Memory B cell (primary cell): ENCODE measurements at regions not wholly inside any gene's neighbourhood (a gene's known extent, or its start where the extent isn't known, plus 50 kb on each side); places are given as distances from the start of the nearest gene placed in this dataset.

Source experiments
- ATAC-seq: fragments of 150-1000 bp; cut with Tn5 transposase; 2 replicates; pipeline ENCODE4 v1.10.0; 2021; ENCODE audit warnings: low read depth, mild to moderate bottlenecking, moderate library complexity
- DNase-seq, 2 donors: peaks; one replicate each; pipeline ENCODE4 v3.0.0; 2022; ENCODE audit warnings: low spot score in 2 of 2
- H3K27ac Mint-ChIP-seq: one replicate; pipeline ENCODE4 v1.8.0; 2022; ENCODE audit warnings: mild to moderate bottlenecking, moderate library complexity, mixed read lengths
- H3K27me3 Mint-ChIP-seq: one replicate; pipeline ENCODE4 v1.8.0; 2022; ENCODE audit warnings: mixed read lengths
- H3K36me3 Mint-ChIP-seq: one replicate; pipeline ENCODE4 v1.8.0; 2022; ENCODE audit warnings: mild to moderate bottlenecking, mixed read lengths
- H3K4me1 Mint-ChIP-seq: one replicate; pipeline ENCODE4 v1.8.0; 2022; ENCODE audit warnings: mixed read lengths
- H3K4me3 Mint-ChIP-seq: one replicate; pipeline ENCODE4 v1.8.0; 2022; ENCODE audit warnings: mild to moderate bottlenecking, moderate library complexity, mixed read lengths
- H3K9me3 Mint-ChIP-seq: one replicate; pipeline ENCODE4 v1.8.0; 2022; ENCODE audit warnings: mixed read lengths

DNA sequence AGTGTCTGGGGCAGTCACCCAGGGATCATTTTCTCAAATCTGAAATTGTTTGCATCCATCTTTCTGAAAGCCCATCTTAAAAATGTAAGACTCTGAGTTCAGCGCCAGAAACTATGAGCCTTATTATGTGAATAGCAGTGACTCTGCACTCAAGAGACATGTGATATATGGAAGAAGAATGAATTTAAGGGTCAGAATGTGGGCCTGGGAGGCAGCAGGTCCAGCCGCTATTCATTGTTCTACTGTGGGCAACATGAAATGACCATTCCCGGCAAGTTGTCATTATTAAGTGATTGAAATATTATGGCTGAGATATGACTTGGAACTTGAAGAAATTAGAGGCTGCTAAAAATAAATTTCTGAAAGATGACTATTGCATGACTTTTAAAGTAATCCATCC is 228.6 kb upstream of the ARRDC4 start:
- H3K4me3 Mint-ChIP-seq: no peak overlapping the region
- no peak for ATAC-seq
- H3K27me3 Mint-ChIP-seq: no peaks in the 10 kb centered on the region
- H3K27ac Mint-ChIP-seq: no peak overlapping the region
- DNase-seq: no peak
- peaks cover 2% of the 10 kb centered on the region for H3K9me3 Mint-ChIP-seq
- no peaks in the 10 kb centered on the region for H3K36me3 Mint-ChIP-seq
- H3K4me1 Mint-ChIP-seq: no peaks in the 10 kb centered on the region

DNA sequence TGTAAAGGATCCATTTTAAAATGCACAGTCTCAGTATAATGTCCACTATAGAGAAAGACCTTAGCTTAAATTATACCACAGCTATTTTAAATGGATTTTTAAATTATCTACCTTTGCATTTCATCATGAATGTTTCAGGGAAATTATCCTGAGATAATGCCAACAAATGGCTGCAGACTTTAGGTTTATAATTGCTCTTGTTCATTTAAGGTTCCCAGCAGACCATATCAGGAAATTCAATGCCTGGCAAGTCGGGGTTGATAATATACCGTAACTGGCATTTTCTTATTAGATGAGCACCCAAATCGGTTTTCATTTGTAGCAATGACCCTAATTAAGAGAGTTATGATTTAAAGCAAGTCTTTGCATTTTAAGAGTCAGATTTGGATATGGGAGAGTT is 227.1 kb upstream of the ARRDC4 start:
- H3K27ac Mint-ChIP-seq: no peak overlapping the region
- ATAC-seq: no peak
- H3K27me3 Mint-ChIP-seq: no peaks in the 10 kb centered on the region

DNA sequence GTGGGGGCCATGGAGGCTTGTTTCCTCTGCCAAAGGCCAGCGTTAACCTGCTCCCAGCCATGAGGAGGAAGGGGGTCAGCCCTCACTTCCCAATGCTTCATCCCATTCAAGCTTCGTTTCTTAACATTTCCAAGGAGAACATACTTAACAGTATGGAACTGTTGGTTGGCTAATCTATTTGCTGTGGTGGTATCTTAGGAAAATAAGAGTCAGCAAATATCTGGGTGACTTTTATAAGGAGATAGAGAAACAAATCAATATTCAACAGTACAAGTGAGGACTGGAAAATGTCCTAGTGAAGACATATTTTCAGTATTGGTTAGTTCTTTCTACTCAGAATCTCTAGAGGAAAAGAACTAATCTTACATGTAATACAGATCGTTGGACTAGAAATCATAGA is 223.8 kb upstream of the ARRDC4 start:
- H3K36me3 Mint-ChIP-seq: no peaks in the 10 kb centered on the region
- H3K27ac Mint-ChIP-seq: no peak overlapping the region
- H3K9me3 Mint-ChIP-seq: no peaks in the 10 kb centered on the region
- no peak overlapping the region for H3K4me3 Mint-ChIP-seq
- H3K27me3 Mint-ChIP-seq: no peaks in the 10 kb centered on the region
- ATAC-seq (no peak), DNase-seq (no peak)
- no peaks in the 10 kb centered on the region for H3K4me1 Mint-ChIP-seq

More for the DNA sequence above, 227.1 kb upstream of the ARRDC4 start:
- Mint-ChIP-seq H3K4me3 (no peak overlapping the region), H3K4me1 (no peaks in the 10 kb centered on the region), H3K36me3 (no peaks in the 10 kb centered on the region), H3K9me3 (no peaks in the 10 kb centered on the region)
- DNase-seq: no peak

DNA sequence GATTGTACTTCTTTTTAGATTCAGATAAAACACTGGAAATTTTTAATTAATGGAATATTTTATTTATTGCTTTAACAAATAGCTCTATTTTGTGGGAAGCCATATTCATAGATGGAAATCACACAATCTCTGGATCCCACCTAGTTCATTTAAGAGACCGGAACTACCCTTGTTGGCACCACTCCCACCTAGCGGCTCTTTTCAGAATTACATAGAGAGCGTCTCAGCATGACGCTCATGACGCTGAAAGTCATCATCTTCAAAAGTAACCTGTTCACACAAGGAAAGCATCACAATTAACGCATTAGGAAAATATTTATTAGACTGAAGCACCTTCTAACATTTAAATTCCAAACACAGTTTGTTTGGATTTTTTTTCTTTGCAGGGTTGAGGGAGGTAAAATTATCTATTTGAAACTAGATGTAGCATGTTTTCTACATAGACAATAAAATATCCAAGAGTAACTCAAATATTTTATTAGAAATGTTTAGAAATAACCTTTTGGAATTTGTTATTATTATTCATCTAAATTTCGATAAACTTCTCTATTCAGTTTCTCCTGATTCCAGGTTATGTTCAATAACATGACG is 214.9 kb upstream of the ARRDC4 start:
- no peak for ATAC-seq
- Mint-ChIP-seq H3K36me3 (no peaks in the 10 kb centered on the region), H3K4me3 (no peak overlapping the region), H3K9me3 (no peaks in the 10 kb centered on the region), H3K27me3 (no peaks in the 10 kb centered on the region), H3K27ac (no peak overlapping the region), H3K4me1 (no peaks in the 10 kb centered on the region)
- no peak for DNase-seq

DNA sequence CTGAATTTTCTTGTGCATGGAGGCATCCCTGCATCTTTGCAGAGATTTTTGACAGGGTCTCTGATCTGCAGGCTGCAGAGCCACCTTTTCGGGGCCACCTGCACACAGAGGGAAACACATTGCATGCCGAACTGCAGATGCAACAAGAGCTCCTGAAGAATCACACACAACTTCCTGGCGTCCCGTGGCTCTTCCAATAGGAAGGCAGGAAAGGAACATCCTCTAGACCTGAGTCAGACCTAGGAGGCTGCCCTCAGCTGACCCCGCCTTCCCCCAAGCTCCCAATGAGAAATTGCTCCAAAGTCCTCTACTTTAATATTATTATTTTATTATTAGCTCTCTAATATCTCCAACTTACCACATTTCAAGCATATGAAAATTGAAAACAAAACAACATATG is 213.2 kb upstream of the ARRDC4 start:
- Mint-ChIP-seq H3K27me3 (no peaks in the 10 kb centered on the region), H3K36me3 (no peaks in the 10 kb centered on the region), H3K4me1 (no peaks in the 10 kb centered on the region), H3K27ac (no peak overlapping the region), H3K4me3 (no peak overlapping the region), H3K9me3 (no peaks in the 10 kb centered on the region)
- DNase-seq: no peak
- no peak for ATAC-seq

DNA sequence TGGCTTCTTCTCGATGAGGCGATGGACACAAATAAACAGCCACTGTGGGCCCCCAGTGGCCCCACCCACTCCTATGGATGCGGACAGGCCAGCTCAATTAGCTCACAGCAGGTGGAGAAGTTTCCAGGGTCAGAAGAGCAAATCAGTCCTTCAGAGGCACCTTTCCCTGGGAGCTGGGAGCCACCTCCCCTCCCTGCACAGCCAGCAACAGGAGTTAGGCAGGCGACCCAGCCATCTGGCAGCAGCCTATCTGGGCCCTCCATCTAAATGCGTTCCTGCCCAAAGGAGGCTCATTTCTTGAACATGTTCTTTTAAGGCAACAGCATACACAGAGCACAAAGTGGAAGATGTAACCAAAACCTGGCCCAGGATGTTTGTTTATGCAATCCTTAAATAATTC is 211.9 kb upstream of the ARRDC4 start:
- no peaks in the 10 kb centered on the region for H3K4me1 Mint-ChIP-seq
- DNase-seq (no peak), ATAC-seq (no peak)
- H3K9me3 Mint-ChIP-seq: no peaks in the 10 kb centered on the region
- H3K27me3 Mint-ChIP-seq: no peaks in the 10 kb centered on the region
- no peaks in the 10 kb centered on the region for H3K36me3 Mint-ChIP-seq
- no peak overlapping the region for H3K27ac Mint-ChIP-seq
- H3K4me3 Mint-ChIP-seq: no peak overlapping the region

DNA sequence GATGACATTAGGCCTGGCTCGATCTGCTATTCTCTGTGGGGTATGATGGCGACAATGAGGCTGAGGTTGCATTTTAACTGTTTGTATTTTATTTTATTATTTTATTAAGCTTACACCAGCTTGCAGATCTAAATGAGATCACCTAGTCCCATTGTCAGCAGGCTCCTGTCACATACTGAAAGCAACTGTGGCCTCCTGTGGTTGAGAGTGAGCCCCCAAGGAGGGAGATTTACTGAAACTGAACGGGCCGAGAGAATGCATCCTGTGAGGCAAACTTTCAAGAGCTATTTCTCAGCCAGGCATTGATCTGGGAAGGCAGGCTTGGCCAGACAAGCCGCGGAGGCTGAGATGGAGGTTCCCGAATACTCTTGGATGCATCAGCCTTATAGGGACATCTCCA is 210.4 kb upstream of the ARRDC4 start:
- no peak for DNase-seq
- no peaks in the 10 kb centered on the region for H3K36me3 Mint-ChIP-seq
- no peak overlapping the region for H3K27ac Mint-ChIP-seq
- H3K27me3 Mint-ChIP-seq: no peaks in the 10 kb centered on the region
- H3K4me1 Mint-ChIP-seq: no peaks in the 10 kb centered on the region
- ATAC-seq: no peak
- H3K9me3 Mint-ChIP-seq: no peaks in the 10 kb centered on the region
- no peak overlapping the region for H3K4me3 Mint-ChIP-seq

DNA sequence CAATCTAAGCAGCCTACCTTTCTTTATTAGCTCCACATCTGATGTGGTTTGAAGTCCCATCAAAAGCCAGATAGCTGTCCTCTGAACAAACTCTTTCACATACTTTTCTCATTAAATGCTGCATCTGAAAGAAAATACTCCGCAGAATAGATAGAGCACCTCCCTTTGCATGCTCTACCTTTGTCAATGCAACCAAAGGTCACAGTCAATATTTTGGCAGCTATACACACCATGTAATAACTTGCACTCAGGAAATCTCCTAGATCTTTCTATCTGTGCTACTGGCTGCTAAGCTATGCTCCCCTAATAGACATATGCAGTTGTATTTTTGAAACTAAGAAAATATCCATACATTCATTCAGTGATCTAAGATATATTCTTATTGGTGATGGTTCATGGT is 204.8 kb upstream of the ARRDC4 start:
- no peak for DNase-seq
- H3K27me3 Mint-ChIP-seq: no peaks in the 10 kb centered on the region
- no peaks in the 10 kb centered on the region for H3K9me3 Mint-ChIP-seq
- ATAC-seq: no peak
- H3K36me3 Mint-ChIP-seq: no peaks in the 10 kb centered on the region
- H3K27ac Mint-ChIP-seq: no peak overlapping the region
- no peaks in the 10 kb centered on the region for H3K4me1 Mint-ChIP-seq
- no peak overlapping the region for H3K4me3 Mint-ChIP-seq

DNA sequence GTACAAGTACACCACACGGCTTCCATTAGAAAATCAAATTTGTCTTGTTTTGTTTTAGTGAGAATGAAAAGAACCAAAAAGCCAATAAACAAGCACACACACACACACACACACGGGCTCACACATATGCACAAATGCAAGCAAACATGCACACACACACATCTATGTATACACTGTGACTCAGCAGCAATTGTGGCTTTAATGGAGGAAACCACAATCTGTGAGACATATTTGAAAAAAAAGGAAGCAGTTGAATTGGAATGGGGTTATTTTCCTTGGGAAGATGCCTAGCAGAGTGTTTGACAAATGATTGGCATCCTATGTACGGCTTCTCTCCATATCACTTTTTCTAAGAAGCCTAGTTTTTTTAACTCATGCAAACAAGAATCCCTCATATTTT is 201.1 kb upstream of the ARRDC4 start:
- no peak for DNase-seq
- no peaks in the 10 kb centered on the region for H3K4me1 Mint-ChIP-seq
- peaks cover 1% of the 10 kb centered on the region for H3K9me3 Mint-ChIP-seq
- no peaks in the 10 kb centered on the region for H3K27me3 Mint-ChIP-seq
- H3K27ac Mint-ChIP-seq: no peak overlapping the region
- no peaks in the 10 kb centered on the region for H3K36me3 Mint-ChIP-seq
- no peak overlapping the region for H3K4me3 Mint-ChIP-seq
- ATAC-seq: no peak

DNA sequence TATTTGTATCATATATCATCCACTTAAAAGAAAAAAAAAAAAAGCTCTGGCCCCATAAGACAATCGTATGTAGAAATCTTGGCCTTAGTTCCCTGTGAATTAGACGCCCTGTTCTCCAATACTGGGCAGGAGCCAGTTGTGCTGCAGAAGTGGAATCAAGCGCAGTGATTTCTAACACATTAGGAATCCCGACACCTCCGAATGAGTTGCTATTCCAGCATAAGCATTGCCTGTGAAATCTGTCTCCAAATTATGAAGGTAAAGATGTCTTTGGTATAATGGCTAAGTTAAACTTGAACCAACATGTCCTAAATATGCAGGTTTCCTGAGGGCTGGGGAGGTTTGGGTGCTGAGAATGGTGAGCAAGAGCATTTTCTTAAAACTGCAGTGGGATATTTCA is 199.4 kb upstream of the ARRDC4 start:
- Mint-ChIP-seq H3K9me3 (peaks cover 1% of the 10 kb centered on the region), H3K27ac (no peak overlapping the region), H3K27me3 (no peaks in the 10 kb centered on the region), H3K36me3 (no peaks in the 10 kb centered on the region), H3K4me3 (no peak overlapping the region), H3K4me1 (no peaks in the 10 kb centered on the region)
- ATAC-seq: no peak
- DNase-seq: no peak

DNA sequence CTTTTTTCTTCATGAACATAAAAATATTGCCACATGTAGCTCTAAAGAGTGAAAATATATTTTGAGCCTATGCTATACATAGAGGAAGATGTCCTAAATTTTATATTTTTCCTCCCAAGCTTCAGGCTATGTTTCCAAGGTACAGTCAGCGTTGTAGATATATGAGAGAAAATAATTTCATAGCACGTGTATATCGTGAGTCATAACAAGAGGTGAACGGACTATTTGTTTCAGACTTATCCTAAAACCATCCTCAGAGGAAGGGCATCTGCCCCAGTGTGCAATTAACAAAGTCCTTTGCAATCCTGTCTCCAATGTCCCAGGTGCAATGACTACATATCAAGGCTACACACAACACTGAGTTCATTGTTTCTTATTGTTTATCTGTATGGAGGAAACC is 177.3 kb upstream of the ARRDC4 start:
- Mint-ChIP-seq H3K27me3 (no peaks in the 10 kb centered on the region), H3K4me1 (no peaks in the 10 kb centered on the region), H3K9me3 (peaks cover 1% of the 10 kb centered on the region), H3K4me3 (no peak overlapping the region), H3K36me3 (no peaks in the 10 kb centered on the region), H3K27ac (no peak overlapping the region)
- ATAC-seq (no peak), DNase-seq (no peak)

DNA sequence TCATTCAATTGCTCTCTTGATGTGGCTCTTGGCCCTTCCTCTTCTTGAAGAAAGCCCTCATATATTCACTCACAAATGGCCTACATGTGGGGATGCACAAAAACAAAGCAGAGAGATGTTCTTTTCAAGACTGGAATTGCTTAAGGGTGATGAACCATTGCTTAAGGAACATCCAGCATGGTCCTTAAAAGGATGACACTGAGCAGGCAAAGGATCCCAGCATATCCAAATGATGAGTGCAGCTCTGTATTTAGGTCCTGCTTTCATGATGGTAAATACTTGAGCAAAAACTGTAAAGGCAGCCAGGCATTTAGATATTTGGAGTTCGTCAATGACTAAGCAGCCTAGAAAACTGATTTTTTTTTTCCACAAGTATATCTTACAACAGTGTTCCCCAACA is 173.8 kb upstream of the ARRDC4 start:
- H3K4me1 Mint-ChIP-seq: no peaks in the 10 kb centered on the region
- H3K27me3 Mint-ChIP-seq: no peaks in the 10 kb centered on the region
- no peak overlapping the region for H3K4me3 Mint-ChIP-seq
- peaks cover 3% of the 10 kb centered on the region for H3K9me3 Mint-ChIP-seq
- H3K36me3 Mint-ChIP-seq: no peaks in the 10 kb centered on the region
- ATAC-seq (no peak), DNase-seq (no peak)
- H3K27ac Mint-ChIP-seq: no peak overlapping the region

DNA sequence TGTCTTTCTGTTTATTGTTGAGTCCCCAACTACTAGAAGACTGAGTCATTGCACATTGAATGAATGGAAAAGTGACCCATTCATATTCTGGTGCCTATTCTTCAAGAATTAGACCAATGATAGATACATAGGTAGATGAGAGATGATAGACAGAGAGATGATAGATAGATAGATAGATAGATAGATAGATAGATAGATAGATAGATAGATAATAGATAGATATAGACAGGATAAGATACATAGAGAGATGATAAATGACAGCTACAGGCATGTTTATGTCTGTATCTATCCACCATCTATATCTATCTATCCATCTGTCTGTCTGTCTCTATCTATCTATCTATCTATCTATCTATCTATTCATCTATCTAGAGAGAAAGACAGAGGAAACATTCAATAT is 170.3 kb upstream of the ARRDC4 start:
- DNase-seq (no peak), ATAC-seq (no peak)
- H3K36me3 Mint-ChIP-seq: no peaks in the 10 kb centered on the region
- no peaks in the 10 kb centered on the region for H3K4me1 Mint-ChIP-seq
- peaks cover 5% of the 10 kb centered on the region for H3K9me3 Mint-ChIP-seq
- no peak overlapping the region for H3K27ac Mint-ChIP-seq
- no peaks in the 10 kb centered on the region for H3K27me3 Mint-ChIP-seq
- no peak overlapping the region for H3K4me3 Mint-ChIP-seq

DNA sequence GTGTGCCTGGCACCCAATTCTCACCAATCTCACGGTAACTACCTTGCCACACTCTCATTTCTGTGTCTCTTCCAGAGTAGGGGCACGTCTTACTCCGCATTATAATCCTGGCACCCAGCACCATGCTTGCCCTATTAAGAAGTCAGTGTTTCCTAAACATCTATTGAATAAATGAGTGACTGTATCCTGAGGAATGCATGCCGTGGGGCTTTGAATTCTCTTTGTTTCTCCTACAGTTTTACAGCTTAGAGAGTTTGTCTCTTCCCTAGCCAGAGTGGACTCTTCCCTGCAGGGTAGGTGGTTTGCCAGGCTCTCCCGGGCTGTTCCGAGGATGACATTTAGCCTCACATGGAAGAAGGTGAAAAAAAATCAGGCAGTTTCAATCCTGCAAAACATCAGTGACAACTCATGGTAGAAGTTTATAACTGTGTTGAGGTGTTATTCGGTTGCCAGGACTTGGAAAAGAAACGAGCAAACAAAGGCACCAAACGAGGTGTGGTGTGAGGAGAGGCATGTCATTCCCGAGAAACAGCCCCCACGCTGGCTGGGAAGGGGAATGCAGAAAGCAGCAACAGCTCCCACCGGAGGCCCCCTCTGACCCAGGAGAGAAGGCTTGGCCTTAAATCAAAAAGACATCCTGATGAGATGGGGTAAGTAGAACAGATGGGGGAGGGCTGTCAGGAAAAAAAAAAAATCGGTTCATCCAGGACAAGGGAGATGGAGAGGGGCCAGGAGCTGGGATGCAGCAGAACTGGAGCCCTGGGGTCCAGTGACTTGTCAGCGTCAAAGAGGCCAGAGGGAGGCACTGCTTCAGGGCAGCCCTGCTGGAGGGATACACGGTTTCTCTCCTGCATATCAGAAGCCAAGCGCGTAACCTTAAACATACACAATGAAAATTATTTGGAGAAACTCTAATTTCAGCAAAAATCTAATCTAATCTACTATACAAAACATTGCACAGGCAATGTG is 168.4 kb upstream of the ARRDC4 start:
- H3K4me1 Mint-ChIP-seq: no peaks in the 10 kb centered on the region
- H3K27me3 Mint-ChIP-seq: no peaks in the 10 kb centered on the region
- ATAC-seq (no peak), DNase-seq (no peak)
- peaks cover 6% of the 10 kb centered on the region for H3K9me3 Mint-ChIP-seq
- no peak overlapping the region for H3K4me3 Mint-ChIP-seq
- no peak overlapping the region for H3K27ac Mint-ChIP-seq
- no peaks in the 10 kb centered on the region for H3K36me3 Mint-ChIP-seq

DNA sequence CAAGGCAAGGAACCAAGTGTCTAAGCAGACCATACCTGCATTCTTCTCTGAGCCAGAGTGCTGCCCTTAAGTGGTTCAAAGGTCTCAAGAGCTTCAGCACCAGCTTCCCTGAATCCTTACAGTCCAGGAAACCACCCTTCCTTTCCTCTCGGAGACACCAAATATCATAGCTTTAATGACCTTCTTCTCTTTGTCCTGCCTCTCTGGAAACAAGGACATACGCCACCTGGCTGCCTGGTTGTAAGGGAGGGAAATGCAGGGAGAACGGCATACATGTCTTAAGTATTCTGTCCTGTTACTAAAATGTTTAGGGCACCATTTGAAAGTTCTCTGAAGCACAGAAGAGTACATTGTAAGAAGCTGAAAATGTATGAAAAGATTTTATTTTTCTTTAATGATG is 155.6 kb upstream of the ARRDC4 start:
- Mint-ChIP-seq H3K4me3 (no peak overlapping the region), H3K4me1 (no peaks in the 10 kb centered on the region), H3K36me3 (no peaks in the 10 kb centered on the region), H3K27me3 (no peaks in the 10 kb centered on the region), H3K9me3 (peaks cover 4% of the 10 kb centered on the region), H3K27ac (no peak overlapping the region)
- DNase-seq (no peak), ATAC-seq (no peak)
